T-cell (primary cell): ENCODE measurements at regions not wholly inside any gene's neighbourhood (a gene's known extent, or its start where the extent isn't known, plus 50 kb on each side); places are given as distances from the start of the nearest gene placed in this dataset.
A peak's percentile ranks its signal among the peaks of the same experiment; 100 is the strongest.

ENCODE experiments used
- ATAC-seq, 4 experiments: fragments of 200-7000 bp in 3 of 4; fragments of 150-1000 bp in 1 of 4; cut with Tn5 transposase; replicated peaks in 1 of 4; 1 replicate in 3 of 4; 2 replicates in 1 of 4; pipeline ENCODE4 v1.10.0; 2021; ENCODE audit warnings: moderate library complexity in 3 of 4, mild to moderate bottlenecking in 2 of 4, moderate number of reproducible peaks in 1 of 4
- CTCF ChIA-PET, 2 donors: fragments of 300-600 bp; sonication (Branson Sonifier 250); formaldehyde crosslinking; loops; one replicate each; lab custom pipeline; 2022; ENCODE audit warnings: antibody characterized with exemption in 2 of 2; lab: Charles Lee
- POLR2A ChIA-PET, 2 donors: fragments of 300-600 bp; sonication (Branson Sonifier 250); formaldehyde crosslinking; loops; one replicate each; lab custom pipeline; 2022; ENCODE audit warnings: antibody characterized with exemption in 2 of 2; lab: Charles Lee
- DNase-seq, 35 experiments: peaks; one replicate each; pipeline versions ENCODE4 v3.0.0 to v3.0.0-alpha.2; 2013 to 2023
- H3K27ac ChIP-seq: one replicate; pipeline ENCODE4 v1.5.1; 2013; ENCODE audit warnings: low read length
- H3K27me3 ChIP-seq, 2 experiments: replicated peaks in 1 of 2; 1 replicate in 1 of 2; 2 replicates in 1 of 2; pipeline versions ENCODE4 v1.6.1 to v1.7.0; 2013; ENCODE audit warnings: low read length in 1 of 2, mixed read lengths in 1 of 2; ENCODE audit not compliant: control insufficient read depth in 2 of 2, insufficient read depth in 2 of 2; ENCODE audit errors: extremely low read depth in 1 of 2
- H3K36me3 ChIP-seq, 2 donors: 1 replicate in 1 of 2; 2 replicates in 1 of 2; pipeline versions ENCODE4 v1.6.1 to v1.7.0; 2013; ENCODE audit warnings: low read length in 1 of 2; ENCODE audit not compliant: control insufficient read depth in 2 of 2, insufficient read depth in 1 of 2; ENCODE audit errors: extremely low read depth in 1 of 2
- H3K4me1 ChIP-seq, 2 experiments: 1 replicate in 1 of 2; 2 replicates in 1 of 2; pipeline versions ENCODE4 v1.6.1 to v1.7.0; 2013; ENCODE audit warnings: low read length in 2 of 2, mixed read lengths in 1 of 2; ENCODE audit not compliant: insufficient read depth in 2 of 2, control insufficient read depth in 1 of 2; ENCODE audit errors: extremely low read depth in 1 of 2
- H3K4me3 ChIP-seq, 2 donors: 1 replicate in 1 of 2; 2 replicates in 1 of 2; pipeline versions ENCODE4 v1.5.1 to v1.7.0; 2013; ENCODE audit warnings: mild to moderate bottlenecking in 2 of 2, low read length in 1 of 2, moderate library complexity in 1 of 2; ENCODE audit not compliant: control insufficient read depth in 1 of 2; ENCODE audit errors: extremely low read depth in 1 of 2
- H3K9me3 ChIP-seq: 2 replicates; pipeline ENCODE4 v1.7.0; 2013
- H3K27ac Mint-ChIP-seq, 2 donors: one replicate each; pipeline ENCODE4 v1.8.0; 2020 to 2021; ENCODE audit warnings: mild to moderate bottlenecking in 2 of 2, mixed read lengths in 2 of 2
- H3K27me3 Mint-ChIP-seq, 2 donors: one replicate each; pipeline ENCODE4 v1.8.0; 2021 to 2022; ENCODE audit warnings: mixed read lengths in 2 of 2
- H3K36me3 Mint-ChIP-seq: one replicate; pipeline ENCODE4 v1.8.0; 2021; ENCODE audit warnings: mixed read lengths
- H3K4me1 Mint-ChIP-seq, 3 donors: one replicate each; pipeline ENCODE4 v1.8.0; 2020 to 2022; ENCODE audit warnings: mixed read lengths in 3 of 3, mild to moderate bottlenecking in 1 of 3
- H3K4me3 Mint-ChIP-seq, 3 donors: one replicate each; pipeline ENCODE4 v1.8.0; 2020 to 2022; ENCODE audit warnings: mild to moderate bottlenecking in 3 of 3, mixed read lengths in 3 of 3, moderate library complexity in 3 of 3
- H3K9me3 Mint-ChIP-seq, 3 donors: one replicate each; pipeline ENCODE4 v1.8.0; 2020 to 2022; ENCODE audit warnings: mixed read lengths in 3 of 3
- WGBS: methylation state at CpG from one replicate; pipeline ENCODE4 v1.1.5; 2013; ENCODE audit warnings: missing lambda C conversion rate; ENCODE audit not compliant: insufficient coverage; 5-methylcytosine and 5-hydroxymethylcytosine counted together

- H3K4me3 ChIP-seq = no peak overlapping the region
- H3K27me3 ChIP-seq = peaks cover 0 to 8% of the 10 kb centered on the region in 2 experiments
- POLR2A ChIA-PET = no interaction called here
- 14% methylated on average over 2 of the region's 2 CpGs for WGBS
- ATAC-seq (no peak), DNase-seq (no peak)
- Mint-ChIP-seq H3K27me3 (peaks cover 0 to 9% of the 10 kb centered on the region in 2 donors), H3K4me3 (no peak overlapping the region), H3K9me3 (no peaks in the 10 kb centered on the region), H3K36me3 (no peaks in the 10 kb centered on the region), H3K4me1 (peaks cover 19 to 25% (median 22%) of the 10 kb centered on the region in 3 donors), H3K27ac (no peak overlapping the region)
- no peaks in the 10 kb centered on the region for H3K9me3 ChIP-seq
- H3K4me1 ChIP-seq = peaks cover 12 to 16% of the 10 kb centered on the region in 2 experiments
- H3K36me3 ChIP-seq = no peaks in the 10 kb centered on the region
- CTCF ChIA-PET = interaction anchor here in 1 of 2 donors (0.8 to 1.5 kb wide), 2 partner anchors 9 to 16 kb away, joined by 3 read pairs; no protein-coding TSS in a partner anchor
- H3K27ac ChIP-seq = no peak overlapping the region
These were observed 93.3 kb upstream of the MAML3 start for GRCh38 chr4:140247237-140247636.

- DNase-seq (no peak), ATAC-seq (no peak)
- Histone ChIP-seq H3K9me3 (no peaks in the 10 kb centered on the region), H3K4me1 (peaks cover 14 to 16% of the 10 kb centered on the region in 2 experiments), H3K4me3 (no peak overlapping the region), H3K36me3 (no peaks in the 10 kb centered on the region), H3K27me3 (peaks cover 0 to 4% of the 10 kb centered on the region in 2 experiments), H3K27ac (no peak overlapping the region)
- no peaks in the 10 kb centered on the region for H3K9me3 Mint-ChIP-seq
- no peak overlapping the region for H3K27ac Mint-ChIP-seq
- ChIA-PET POLR2A (interaction anchor here in 1 of 2 donors (0.5 kb wide), 1 partner anchor 94 kb away, joined by 3 read pairs; no protein-coding TSS in a partner anchor), CTCF (interaction anchor here in 1 of 2 donors (1.5 kb wide), 1 partner anchor 8 kb away, joined by 4 read pairs; no protein-coding TSS in a partner anchor)
- no CpG with 5 or more reads among the region's 3 CpGs for WGBS
- H3K4me1 Mint-ChIP-seq = peaks cover 23 to 30% (median 24%) of the 10 kb centered on the region in 3 donors
- H3K27me3 Mint-ChIP-seq = no peaks in the 10 kb centered on the region
- no peak overlapping the region for H3K4me3 Mint-ChIP-seq
- H3K36me3 Mint-ChIP-seq = no peaks in the 10 kb centered on the region
These were observed 92.2 kb upstream of the MAML3 start for GRCh38 chr4:140246216-140246615.

GRCh38 chr4:140244328-140244727 lies 90.3 kb upstream of the MAML3 start:
- Histone ChIP-seq H3K27me3 (no peaks in the 10 kb centered on the region), H3K36me3 (no peaks in the 10 kb centered on the region), H3K9me3 (no peaks in the 10 kb centered on the region), H3K27ac (no peak overlapping the region), H3K4me3 (no peak overlapping the region), H3K4me1 (peaks cover 14 to 16% of the 10 kb centered on the region in 2 experiments)
- Mint-ChIP-seq H3K9me3 (no peaks in the 10 kb centered on the region), H3K4me1 (peaks cover 23 to 30% (median 24%) of the 10 kb centered on the region in 3 donors), H3K36me3 (no peaks in the 10 kb centered on the region), H3K4me3 (peak overlapping the region in 1 of 3 donors; percentile 71), H3K27me3 (no peaks in the 10 kb centered on the region), H3K27ac (peak overlapping the region in 1 of 2 donors; percentile 19)
- CTCF ChIA-PET = interaction anchor here (1.5 to 1.8 kb wide), 2 partner anchors 9 to 11 kb away, joined by 8 to 14 read pairs; no protein-coding TSS in a partner anchor
- WGBS = 100% methylated on average over 1 of the region's 1 CpG
- DNase-seq (no peak), ATAC-seq (no peak)
- POLR2A ChIA-PET = no interaction called here

GRCh38 chr4:140243278-140243753 lies 89.3 kb upstream of the MAML3 start:
- peaks cover 13 to 14% of the 10 kb centered on the region in 2 experiments for H3K4me1 ChIP-seq

DNA sequence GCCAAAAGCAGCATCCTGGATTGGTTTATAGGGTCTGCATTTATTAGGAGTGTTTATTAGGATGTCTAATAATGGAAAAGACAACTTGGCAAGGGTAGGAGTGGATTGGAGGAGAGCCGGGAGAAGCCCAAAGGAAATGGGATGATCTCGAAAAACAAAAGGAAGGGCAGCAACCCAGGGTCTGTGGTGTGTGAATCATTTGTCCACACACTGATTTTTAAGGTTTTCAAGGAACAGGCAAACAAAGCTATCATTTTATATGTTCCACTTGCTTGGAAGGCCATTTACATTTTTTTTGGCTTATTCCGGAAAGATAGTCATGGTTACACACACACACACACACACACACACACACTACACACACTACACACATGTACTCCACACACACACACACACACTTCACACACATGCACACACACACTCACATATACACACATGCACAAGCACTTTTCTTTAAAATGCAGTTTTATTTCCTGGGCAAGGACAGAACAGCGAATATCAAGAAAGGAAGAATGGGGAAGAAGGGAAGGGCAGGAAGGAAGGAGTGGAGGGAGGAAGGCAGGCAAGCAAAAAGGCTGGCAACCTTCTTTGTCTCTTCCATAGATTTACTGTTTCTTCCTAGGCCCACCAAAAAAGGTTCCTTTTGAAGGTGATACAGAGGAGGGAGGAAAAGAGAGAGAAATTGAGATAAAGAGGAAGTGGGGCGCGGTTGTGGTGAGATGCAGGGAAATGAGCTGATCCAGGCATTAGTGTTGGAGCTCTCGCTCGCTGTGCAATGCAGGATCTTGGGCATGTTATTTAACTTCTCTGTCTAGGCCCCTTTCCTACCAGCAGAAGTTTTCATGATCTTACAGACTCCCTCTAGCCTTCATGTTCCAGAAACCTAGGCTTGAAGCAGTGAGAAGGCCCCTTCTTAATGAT lies 88.6 kb upstream of the MAML3 start:
- 100% methylated on average over 3 of the region's 8 CpGs for WGBS
- Mint-ChIP-seq H3K9me3 (no peaks in the 10 kb centered on the region), H3K27ac (peak overlapping the region; percentile 79 to 84), H3K4me1 (peaks cover 22 to 25% (median 23%) of the 10 kb centered on the region in 3 donors), H3K27me3 (peaks cover 0 to 4% of the 10 kb centered on the region in 2 donors), H3K4me3 (peak overlapping the region in 2 of 3 donors; percentile 29 to 71), H3K36me3 (no peaks in the 10 kb centered on the region)
- DNase-seq (peak in 4 of 35 experiments; percentile 6 to 21 (median 15)), ATAC-seq (peak; percentile 30 to 60 (median 49))
- Histone ChIP-seq H3K36me3 (no peaks in the 10 kb centered on the region), H3K27ac (no peak overlapping the region), H3K4me1 (peaks cover 13 to 14% of the 10 kb centered on the region in 2 experiments), H3K4me3 (no peak overlapping the region), H3K9me3 (no peaks in the 10 kb centered on the region), H3K27me3 (peaks cover 0 to 13% of the 10 kb centered on the region in 2 experiments)
- CTCF ChIA-PET = interaction anchor here (0.6 to 1.8 kb wide), 6 partner anchors 7 to 948 kb away, joined by 3 to 14 read pairs (median 4); no protein-coding TSS in a partner anchor
- POLR2A ChIA-PET = interaction anchor here (0.6 to 1.1 kb wide), 2 partner anchors 16 to 586 kb away, joined by 3 to 5 read pairs; no protein-coding TSS in a partner anchor

More at GRCh38 chr4:140243278-140243753, 89.3 kb upstream of the MAML3 start:
- DNase-seq (peak in 6 of 35 experiments; percentile 14 to 42 (median 22)), ATAC-seq (peak; percentile 70 to 85 (median 84))
- POLR2A ChIA-PET = interaction anchor here in 1 of 2 donors (0.5 kb wide), 1 partner anchor 49 kb away, joined by 3 read pairs; no protein-coding TSS in a partner anchor
- Mint-ChIP-seq H3K9me3 (no peaks in the 10 kb centered on the region), H3K27ac (peak overlapping the region; percentile 84 to 85), H3K4me1 (peaks cover 22 to 25% (median 23%) of the 10 kb centered on the region in 3 donors), H3K4me3 (peak overlapping the region; percentile 39 to 71 (median 41)), H3K36me3 (no peaks in the 10 kb centered on the region), H3K27me3 (peaks cover 0 to 1% of the 10 kb centered on the region in 2 donors)
- CTCF ChIA-PET = interaction anchor here (1.0 to 1.8 kb wide), 4 partner anchors 8 to 231 kb away, joined by 3 to 14 read pairs (median 6); no protein-coding TSS in a partner anchor
- Histone ChIP-seq H3K27me3 (peaks cover 0 to 6% of the 10 kb centered on the region in 2 experiments), H3K36me3 (no peaks in the 10 kb centered on the region), H3K9me3 (no peaks in the 10 kb centered on the region), H3K4me3 (peak overlapping the region in 1 of 2 donors; percentile 7), H3K27ac (no peak overlapping the region)
- WGBS = 21% methylated on average over 2 of the region's 7 CpGs

DNA sequence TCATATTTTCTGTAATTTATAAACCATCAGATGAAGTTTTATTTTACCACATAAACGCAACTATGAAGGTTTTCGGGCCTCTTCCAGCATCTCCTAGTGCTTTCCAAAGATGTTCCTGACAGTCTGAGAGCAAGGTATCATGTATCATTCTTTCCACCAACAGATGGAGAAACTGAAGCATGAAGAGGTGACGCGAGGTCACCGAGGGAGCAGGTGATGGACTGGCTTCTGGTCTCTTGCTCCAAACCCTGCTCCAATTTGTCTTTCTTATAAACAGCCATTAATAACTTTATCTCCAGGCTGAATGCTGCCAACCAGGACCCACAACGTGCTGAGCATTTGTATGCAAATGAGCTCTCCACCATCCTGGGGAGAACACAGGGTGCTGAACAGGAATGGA lies 86.3 kb upstream of the MAML3 start:
- Histone ChIP-seq H3K9me3 (no peaks in the 10 kb centered on the region), H3K27ac (no peak overlapping the region), H3K4me1 (peaks cover 13 to 14% of the 10 kb centered on the region in 2 experiments), H3K4me3 (no peak overlapping the region), H3K36me3 (no peaks in the 10 kb centered on the region), H3K27me3 (peaks cover 0 to 16% of the 10 kb centered on the region in 2 experiments)
- H3K27ac Mint-ChIP-seq = no peak overlapping the region
- no peak for DNase-seq
- no peaks in the 10 kb centered on the region for H3K36me3 Mint-ChIP-seq
- H3K4me3 Mint-ChIP-seq = no peak overlapping the region
- no peak for ATAC-seq
- H3K27me3 Mint-ChIP-seq = peaks cover 4 to 7% of the 10 kb centered on the region in 2 donors
- peaks cover 24 to 29% (median 25%) of the 10 kb centered on the region in 3 donors for H3K4me1 Mint-ChIP-seq
- WGBS = 100% methylated on average over 2 of the region's 6 CpGs
- H3K9me3 Mint-ChIP-seq = no peaks in the 10 kb centered on the region
- CTCF ChIA-PET = no interaction called here
- POLR2A ChIA-PET = no interaction called here
